CD4-positive, alpha-beta T cell treated with Interleukin-4 for 1 hour (primary cell): ENCODE measurements at regions not wholly inside any gene's neighbourhood (a gene's known extent, or its start where the extent isn't known, plus 50 kb on each side); places are given as distances from the start of the nearest gene placed in this dataset.

Experiments used
- DNase-seq, 2 donors: peaks; one replicate each; pipeline ENCODE4 v3.0.0-alpha.2; 2020 to 2022

GRCh38 chr18:42187611-42188380 lies 232.8 kb downstream of the PIK3C3 start:
- DNase-seq, result no peak

- no peak for DNase-seq
These were observed 235.6 kb downstream of the PIK3C3 start for GRCh38 chr18:42190643-42191042.

GRCh38 chr18:42192251-42193248 lies 237.5 kb downstream of the PIK3C3 start:
- no peak for DNase-seq

- no peak for DNase-seq
These were observed 241.6 kb downstream of the PIK3C3 start for GRCh38 chr18:42196651-42197050.

GRCh38 chr18:42201137-42201536 lies 246.1 kb downstream of the PIK3C3 start:
- no peak for DNase-seq

- DNase-seq, result no peak
These were observed 256.2 kb downstream of the PIK3C3 start for GRCh38 chr18:42211201-42211600.

GRCh38 chr18:42222557-42222956 lies 267.5 kb downstream of the PIK3C3 start:
- no peak for DNase-seq

- no peak for DNase-seq
These were observed 273.5 kb downstream of the PIK3C3 start for GRCh38 chr18:42228581-42228980.

- no peak for DNase-seq
These were observed 274.5 kb downstream of the PIK3C3 start for GRCh38 chr18:42229211-42230210.

- no peak for DNase-seq
These were observed 275.6 kb downstream of the PIK3C3 start for GRCh38 chr18:42230636-42231035.

GRCh38 chr18:42231284-42231683 lies 276.2 kb downstream of the PIK3C3 start:
- DNase-seq, result no peak

GRCh38 chr18:42231796-42232195 lies 276.8 kb downstream of the PIK3C3 start:
- no peak for DNase-seq

GRCh38 chr18:42233908-42234307 lies 278.9 kb downstream of the PIK3C3 start:
- DNase-seq, result no peak

- no peak for DNase-seq
These were observed 287.7 kb downstream of the PIK3C3 start for GRCh38 chr18:42242758-42243157.

- no peak for DNase-seq
These were observed 290.1 kb downstream of the PIK3C3 start for GRCh38 chr18:42245137-42245536.

GRCh38 chr18:42255908-42256765 lies 301.1 kb downstream of the PIK3C3 start:
- DNase-seq, result no peak

GRCh38 chr18:42258301-42258965 lies 303.4 kb downstream of the PIK3C3 start:
- no peak for DNase-seq

GRCh38 chr18:42261731-42262130 lies 306.7 kb downstream of the PIK3C3 start:
- no peak for DNase-seq

- DNase-seq, result no peak
These were observed 309.5 kb downstream of the PIK3C3 start for GRCh38 chr18:42264497-42264896.

GRCh38 chr18:42268186-42268725 lies 313.2 kb downstream of the PIK3C3 start:
- DNase-seq, result no peak

GRCh38 chr18:42268798-42269197 lies 313.8 kb downstream of the PIK3C3 start:
- no peak for DNase-seq
